Testis (tissue), 2 donors: ENCODE measurements at regions not wholly inside any gene's neighbourhood (a gene's known extent, or its start where the extent isn't known, plus 50 kb on each side); places are given as distances from the start of the nearest gene placed in this dataset.

Experiments
- DNase-seq: peaks from one replicate; pipeline ENCODE4 v3.0.0-alpha.2; 2019
- H3K27ac ChIP-seq, 2 donors: fragments of 200-600 bp; sonication (generic); one replicate each; pipeline ENCODE4 v1.5.1; 2019
- H3K27me3 ChIP-seq: fragments of 200-600 bp; sonication (generic); one replicate; pipeline ENCODE4 v1.5.1; 2019
- H3K36me3 ChIP-seq: fragments of 200-600 bp; sonication (generic); one replicate; pipeline ENCODE4 v1.5.1; 2017; ENCODE audit warnings: low read depth; ENCODE audit errors: missing control alignments
- H3K4me1 ChIP-seq: fragments of 200-600 bp; sonication (generic); one replicate; pipeline ENCODE4 v1.5.1; 2019
- H3K4me3 ChIP-seq, 2 donors: fragments of 200-600 bp; sonication (generic); one replicate each; pipeline ENCODE4 v1.5.1; 2017 to 2019
- H3K9me3 ChIP-seq: fragments of 200-600 bp; sonication (generic); one replicate; pipeline ENCODE4 v1.5.1; 2017
- POLR2A ChIP-seq: fragments of 450-650 bp; IDR thresholded peaks from one replicate; pipeline ENCODE4 v1.6.1; 2017; ENCODE audit warnings: antibody characterized with exemption, mild to moderate bottlenecking, moderate library complexity
- WGBS, 2 donors: methylation state at CpG; one replicate each; pipeline ENCODE4 v1.1.5; 2018; 5-methylcytosine and 5-hydroxymethylcytosine counted together
- intact Hi-C: fragments of 100-400 bp; cut with DNase I; formaldehyde crosslinking; loops from one replicate; pipeline ENCODE4 v1.15.1; 2023; ENCODE audit warnings: low total_unique reads
- TF ChIP-seq, protein P1 (sequence below), 3 experiments: fragments of 450-650 bp in 2 of 3; fragments of 200-600 bp in 1 of 3; sonication (generic) in 1 of 3; IDR thresholded peaks; one replicate each; pipeline ENCODE4 v1.5.1; 2016 to 2019; ENCODE audit warnings: antibody characterized with exemption in 3 of 3, mild to moderate bottlenecking in 2 of 3, moderate library complexity in 1 of 3

DNA sequence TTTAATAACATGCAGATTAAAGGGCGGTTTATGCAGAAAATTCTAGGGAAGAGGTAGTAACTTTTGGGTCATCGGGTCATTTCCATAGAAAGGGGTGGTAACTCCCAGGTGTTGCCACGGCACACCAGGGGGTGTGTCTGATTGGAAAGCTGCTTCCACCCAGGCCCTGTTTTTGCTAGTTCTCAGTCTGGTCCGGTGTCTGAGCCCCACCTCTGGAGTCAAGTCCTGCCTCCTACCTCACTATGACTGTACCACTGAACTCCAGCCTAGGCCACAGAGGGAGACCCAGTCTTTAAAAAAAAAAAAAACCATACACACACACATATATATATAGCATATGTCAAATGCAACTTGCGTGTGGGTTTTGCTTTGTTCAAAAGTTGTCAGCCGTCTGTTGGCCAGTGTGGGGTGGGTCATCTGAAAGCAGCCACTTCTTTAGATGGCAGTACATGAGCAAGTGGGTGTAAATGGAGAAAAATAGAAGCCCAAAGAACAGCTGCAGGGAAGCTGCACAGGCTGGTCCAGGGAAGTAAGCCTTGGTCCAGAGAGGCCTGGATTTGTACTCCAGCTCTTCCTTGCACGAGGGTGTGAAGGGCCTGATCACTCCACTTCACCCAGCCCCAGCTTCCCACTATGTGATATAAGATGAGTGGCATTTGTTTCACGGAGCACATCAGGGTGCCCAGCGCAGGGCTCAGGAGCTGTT lies 110.7 kb upstream of the SPRY4 start:
- intact Hi-C loops = no loop called here
- Histone ChIP-seq H3K4me3 (no peak overlapping the region), H3K9me3 (no peaks in the 10 kb centered on the region), H3K27ac (no peak overlapping the region), H3K27me3 (no peaks in the 10 kb centered on the region), H3K4me1 (peaks cover 13% of the 10 kb centered on the region), H3K36me3 (no peaks in the 10 kb centered on the region)
- 81 to 93% methylated on average over 9 of the region's 9 CpGs for WGBS, 2 donors
- no peak for TF ChIP-seq POLR2A
- TF ChIP-seq, protein P1, sequence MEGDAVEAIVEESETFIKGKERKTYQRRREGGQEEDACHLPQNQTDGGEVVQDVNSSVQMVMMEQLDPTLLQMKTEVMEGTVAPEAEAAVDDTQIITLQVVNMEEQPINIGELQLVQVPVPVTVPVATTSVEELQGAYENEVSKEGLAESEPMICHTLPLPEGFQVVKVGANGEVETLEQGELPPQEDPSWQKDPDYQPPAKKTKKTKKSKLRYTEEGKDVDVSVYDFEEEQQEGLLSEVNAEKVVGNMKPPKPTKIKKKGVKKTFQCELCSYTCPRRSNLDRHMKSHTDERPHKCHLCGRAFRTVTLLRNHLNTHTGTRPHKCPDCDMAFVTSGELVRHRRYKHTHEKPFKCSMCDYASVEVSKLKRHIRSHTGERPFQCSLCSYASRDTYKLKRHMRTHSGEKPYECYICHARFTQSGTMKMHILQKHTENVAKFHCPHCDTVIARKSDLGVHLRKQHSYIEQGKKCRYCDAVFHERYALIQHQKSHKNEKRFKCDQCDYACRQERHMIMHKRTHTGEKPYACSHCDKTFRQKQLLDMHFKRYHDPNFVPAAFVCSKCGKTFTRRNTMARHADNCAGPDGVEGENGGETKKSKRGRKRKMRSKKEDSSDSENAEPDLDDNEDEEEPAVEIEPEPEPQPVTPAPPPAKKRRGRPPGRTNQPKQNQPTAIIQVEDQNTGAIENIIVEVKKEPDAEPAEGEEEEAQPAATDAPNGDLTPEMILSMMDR (IDR thresholded peaks at IDR 0.05) = no peak
- DNase-seq = no peak

DNA sequence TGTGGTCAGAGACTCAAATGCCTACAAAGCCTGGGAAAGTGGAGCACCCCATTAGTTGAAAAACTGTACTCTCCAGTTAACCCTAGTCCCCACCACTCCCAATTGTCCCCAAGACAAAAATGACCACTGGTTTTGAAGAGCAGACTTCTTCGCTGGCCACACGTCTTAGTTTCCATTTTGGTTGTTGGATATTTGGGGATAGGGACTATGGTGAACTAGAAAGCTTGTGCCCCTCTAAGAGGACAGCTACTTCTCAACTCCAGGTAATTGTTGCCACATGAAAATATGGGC lies 109.4 kb upstream of the SPRY4 start:
- TF ChIP-seq POLR2A = no peak
- TF ChIP-seq, protein P1 (IDR thresholded peaks at IDR 0.05) = no peak
- Histone ChIP-seq H3K4me1 (peaks cover 11% of the 10 kb centered on the region), H3K27me3 (no peaks in the 10 kb centered on the region), H3K9me3 (no peaks in the 10 kb centered on the region), H3K4me3 (no peak overlapping the region), H3K27ac (no peak overlapping the region), H3K36me3 (no peaks in the 10 kb centered on the region)
- no peak for DNase-seq
- WGBS, 2 donors = 89 to 93% methylated on average over 2 of the region's 2 CpGs
- intact Hi-C loops = no loop called here

DNA sequence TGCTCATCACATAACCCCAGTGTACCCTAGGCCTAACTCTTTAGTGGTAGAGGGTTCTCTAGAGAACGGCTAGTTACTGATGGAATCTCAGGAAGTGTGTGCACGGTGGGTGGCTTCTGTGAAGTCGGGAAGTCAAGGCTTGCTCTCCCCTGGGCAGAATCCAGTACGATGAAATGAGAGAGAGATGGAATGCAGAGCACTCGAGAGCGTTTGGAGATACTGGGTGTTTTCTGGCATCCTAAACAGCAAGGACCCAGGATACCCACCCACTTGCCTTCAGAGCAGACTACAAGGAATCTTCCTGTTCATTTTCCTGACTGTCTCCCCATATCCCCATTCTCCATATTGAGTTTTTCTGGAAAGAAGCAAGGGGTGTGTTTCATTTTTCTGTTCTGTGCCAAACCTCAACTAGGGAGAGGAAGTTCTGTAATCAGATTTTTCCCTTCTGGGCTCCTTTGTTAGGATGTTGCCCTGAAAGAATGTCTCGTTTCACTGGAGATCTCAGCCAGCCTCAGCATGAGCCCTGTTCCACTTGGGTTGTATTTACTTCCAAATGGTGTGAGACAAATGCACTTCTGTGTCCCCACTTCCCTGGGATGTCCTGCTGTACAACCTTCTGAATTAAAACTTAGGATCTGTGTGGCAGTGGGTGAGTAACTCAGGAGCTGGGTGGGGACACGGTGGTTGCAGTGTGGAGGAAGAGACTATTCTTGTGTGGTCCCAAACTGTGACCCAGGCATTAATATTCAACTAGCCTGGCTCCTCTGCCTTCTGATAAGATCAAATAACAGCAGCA lies 108.9 kb upstream of the SPRY4 start:
- TF ChIP-seq, protein P1 (IDR thresholded peaks at IDR 0.05) = no peak
- no peak for TF ChIP-seq POLR2A
- Histone ChIP-seq H3K4me3 (no peak overlapping the region), H3K27me3 (no peaks in the 10 kb centered on the region), H3K9me3 (no peaks in the 10 kb centered on the region), H3K27ac (no peak overlapping the region), H3K36me3 (no peaks in the 10 kb centered on the region), H3K4me1 (peaks cover 6% of the 10 kb centered on the region)
- no peak for DNase-seq
- WGBS, 2 donors = 39 to 48% methylated on average over 8 of the region's 8 CpGs
- intact Hi-C loops = no loop called here

DNA sequence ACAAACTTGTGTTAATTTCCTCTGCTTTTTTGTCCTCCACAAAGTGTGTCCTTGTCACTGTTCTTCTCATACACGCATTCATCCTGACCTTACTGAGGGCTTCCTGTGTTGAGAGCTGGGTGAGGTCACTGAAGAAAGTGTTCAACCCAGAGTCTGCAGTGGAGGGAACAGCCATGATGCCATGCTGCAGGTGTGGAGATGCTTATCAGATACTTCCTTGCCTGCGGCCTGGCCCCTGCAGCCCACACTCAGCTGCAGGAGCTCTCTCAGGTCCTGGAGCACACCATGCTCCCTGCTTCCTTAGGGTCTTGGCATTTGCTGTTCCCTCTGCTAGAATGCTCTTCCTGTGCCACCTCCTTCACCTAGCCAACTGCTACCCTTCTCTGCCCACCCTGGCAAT lies 108.1 kb upstream of the SPRY4 start:
- Histone ChIP-seq H3K27ac (no peak overlapping the region), H3K4me1 (peaks cover 3% of the 10 kb centered on the region), H3K27me3 (no peaks in the 10 kb centered on the region), H3K4me3 (no peak overlapping the region), H3K9me3 (no peaks in the 10 kb centered on the region), H3K36me3 (no peaks in the 10 kb centered on the region)
- intact Hi-C loops = no loop called here
- no peak for DNase-seq
- WGBS, 2 donors = 50 to 59% methylated on average over 2 of the region's 2 CpGs
- TF ChIP-seq POLR2A = no peak
- TF ChIP-seq, protein P1 (IDR thresholded peaks at IDR 0.05) = no peak
